GM12878 (cell line): ENCODE measurements at regions not wholly inside any gene's neighbourhood (a gene's known extent, or its start where the extent isn't known, plus 50 kb on each side); places are given as distances from the start of the nearest gene placed in this dataset.

Source experiments
- ATAC-seq: fragments of 200-7000 bp; cut with Tn5 transposase; 3 replicates; pipeline ENCODE4 v1.9.1; 2020; ENCODE audit warnings: mild to moderate bottlenecking, moderate library complexity
- BruUV-seq: library from RNA; stranded (reverse); fragments of 400-500 nt; replicated peaks from 2 replicates; lab custom pipeline; 2021; lab: Mats Ljungman, UMichigan
- CTCF ChIA-PET: fragments of 300-600 bp; sonication (Branson Sonifier 250); formaldehyde crosslinking; extraction: SDS; loops from one replicate; lab custom pipeline; 2021; ENCODE audit warnings: inconsistent platforms; lab: Yijun Ruan, JAX
- POLR2A ChIA-PET: fragments of 350-600 bp; formaldehyde crosslinking; extraction: SDS; loops from one replicate; lab custom pipeline; 2021; ENCODE audit warnings: inconsistent platforms; lab: Charles Lee
- RAD21 ChIA-PET: fragments of 300-600 bp; sonication (Branson Sonifier 250); formaldehyde crosslinking; loops from one replicate; lab custom pipeline; 2023; ENCODE audit warnings: antibody characterized with exemption; ENCODE audit not compliant: unreplicated experiment; lab: Charles Lee
- SMC1A ChIA-PET: fragments of 300-600 bp; sonication (Branson Sonifier 250); formaldehyde crosslinking; loops from one replicate; lab custom pipeline; 2023; ENCODE audit not compliant: unreplicated experiment, uncharacterized antibody; lab: Charles Lee
- DNase-seq: peaks from one replicate; pipeline ENCODE4 v3.0.0-alpha.2; 2011; ENCODE audit warnings: low read depth, low spot score
- FAIRE-seq: peaks from 3 replicates; lab custom pipeline; 2011; peaks lifted over from hg19 to GRCh38; lab: Jason Lieb, UNC
- H2AFZ ChIP-seq: 2 replicates; pipeline ENCODE4 v1.6.0; 2011; ENCODE audit warnings: low read depth, low read length, control low read depth; ENCODE audit not compliant: control insufficient read depth
- H3K27ac ChIP-seq: 2 replicates; pipeline ENCODE4 v1.5.1; 2011; ENCODE audit warnings: control low read depth; ENCODE audit not compliant: control insufficient read depth, insufficient read depth
- H3K27me3 ChIP-seq, 2 experiments: replicated peaks in 1 of 2; 2 replicates each; pipeline versions ENCODE4 v1.6.0 to v1.6.1; 2011; ENCODE audit warnings: low read length in 1 of 2; ENCODE audit not compliant: control insufficient read depth in 2 of 2, insufficient read depth in 2 of 2
- H3K36me3 ChIP-seq, 2 experiments: 2 replicates each; pipeline ENCODE4 v1.5.1; 2011; ENCODE audit warnings: low read length in 1 of 2; ENCODE audit not compliant: control insufficient read depth in 2 of 2, insufficient read depth in 2 of 2
- H3K4me1 ChIP-seq: 2 replicates; pipeline ENCODE4 v1.6.1; 2011; ENCODE audit warnings: mild to moderate bottlenecking, low read length, moderate library complexity, mixed read lengths; ENCODE audit not compliant: control insufficient read depth, insufficient read depth
- H3K4me2 ChIP-seq: 2 replicates; pipeline ENCODE4 v1.6.0; 2011; ENCODE audit warnings: control low read depth; ENCODE audit not compliant: control insufficient read depth, insufficient read depth
- H3K4me3 ChIP-seq: fragments of 200-600 bp; sonication (generic); 2 replicates; pipeline ENCODE4 v1.5.1; 2016
- H3K79me2 ChIP-seq: 2 replicates; pipeline ENCODE4 v1.6.0; 2011; ENCODE audit warnings: low read length; ENCODE audit not compliant: control insufficient read depth, insufficient read depth
- H3K9ac ChIP-seq: 2 replicates; pipeline ENCODE4 v1.8.0; 2011; ENCODE audit warnings: low read length, control low read depth, mixed read lengths; ENCODE audit not compliant: control insufficient read depth, insufficient read depth
- H3K9me3 ChIP-seq: replicated peaks from 3 replicates; pipeline ENCODE4 v1.5.1; 2011; ENCODE audit warnings: mild to moderate bottlenecking, low read length; ENCODE audit not compliant: control insufficient read depth, insufficient read depth
- H4K20me1 ChIP-seq: 2 replicates; pipeline ENCODE4 v1.6.0; 2011; ENCODE audit not compliant: control insufficient read depth, insufficient read depth
- BHLHE40 ChIP-seq, 2 experiments: fragments of 450-650 bp in 1 of 2; IDR thresholded peaks; 2 replicates each; pipeline ENCODE4 v1.6.1; 2011 to 2017; ENCODE audit warnings: low read depth in 2 of 2, borderline replicate concordance in 1 of 2, improper control_type of control experiment in 1 of 2, low read length in 1 of 2, mild to moderate bottlenecking in 1 of 2
- BRCA1 ChIP-seq: IDR thresholded peaks from 2 replicates; pipeline ENCODE4 v1.6.1; 2011; ENCODE audit warnings: low read depth, low read length, improper control_type of control experiment
- CTCF ChIP-seq, 3 experiments: IDR thresholded peaks in 2 of 3; conservative IDR thresholded peaks in 1 of 3; 2 replicates each; pipeline ENCODE4 v1.5.1; 2011; ENCODE audit warnings: low read depth in 3 of 3, low read length in 3 of 3, mild to moderate bottlenecking in 3 of 3, control low read depth in 2 of 3, moderate library complexity in 2 of 3, inconsistent platforms in 1 of 3, mixed read lengths in 1 of 3; ENCODE audit not compliant: control insufficient read depth in 2 of 3, insufficient read depth in 1 of 3; ENCODE audit errors: extremely low read depth in 1 of 3
- EED ChIP-seq: sonication (generic); IDR thresholded peaks from 2 replicates; pipeline ENCODE4 v1.6.1; 2016; ENCODE audit warnings: antibody characterized with exemption, low read depth
- HDAC6 ChIP-seq: fragments of 200-600 bp; sonication (generic); IDR thresholded peaks from one replicate; pipeline ENCODE4 v1.8.0; 2017; ENCODE audit warnings: antibody characterized with exemption; ENCODE audit not compliant: unreplicated experiment
- IRF4 ChIP-seq: IDR thresholded peaks from 2 replicates; pipeline ENCODE4 v1.6.1; 2011; ENCODE audit warnings: low read depth, low read length
- MTA2 ChIP-seq: fragments of 450-650 bp; IDR thresholded peaks from 2 replicates; pipeline ENCODE4 v1.6.1; 2016; ENCODE audit warnings: low read depth, mild to moderate bottlenecking, moderate library complexity
- MTA3 ChIP-seq: IDR thresholded peaks from 2 replicates; pipeline ENCODE4 v1.6.1; 2012; ENCODE audit warnings: low read length, inconsistent platforms, borderline replicate concordance
- MYC ChIP-seq: IDR thresholded peaks from 2 replicates; pipeline ENCODE4 v1.6.1; 2011; ENCODE audit warnings: mild to moderate bottlenecking, low read length, moderate library complexity, inconsistent platforms; ENCODE audit not compliant: insufficient read depth, insufficient replicate concordance, insufficient read length, severe bottlenecking
- SMC3 ChIP-seq: IDR thresholded peaks from 2 replicates; pipeline ENCODE4 v1.6.1; 2011; ENCODE audit warnings: low read length, improper control_type of control experiment, borderline replicate concordance
- SRF ChIP-seq, 2 experiments: IDR thresholded peaks; 2 replicates each; pipeline ENCODE4 v1.6.1; 2011; ENCODE audit warnings: low read depth in 2 of 2, low read length in 2 of 2, mild to moderate bottlenecking in 1 of 2, moderate library complexity in 1 of 2
- STAT3 ChIP-seq: IDR thresholded peaks from 2 replicates; pipeline ENCODE4 v1.6.1; 2011; ENCODE audit warnings: low read depth, low read length, improper control_type of control experiment
- YBX1 ChIP-seq: fragments of 450-650 bp; IDR thresholded peaks from 2 replicates; pipeline ENCODE4 v1.6.1; 2016; ENCODE audit warnings: antibody characterized with exemption
- ZNF274 ChIP-seq: IDR thresholded peaks from one replicate; pipeline ENCODE4 v1.8.0; 2011; ENCODE audit not compliant: insufficient read length, insufficient read depth
- WGBS: methylation state at CpG from one replicate; pipeline ENCODE4 v1.1.6; 2016; ENCODE audit warnings: low lambda C conversion rate; ENCODE audit not compliant: insufficient replicate concordance, insufficient coverage; ENCODE audit errors: missing lambda C conversion rate; 5-methylcytosine and 5-hydroxymethylcytosine counted together
- in situ Hi-C: fragments of 300-500 bp; cut with MboI; formaldehyde crosslinking; loops from 9 replicates; pipeline ENCODE4 v1.14.3; 2018; ENCODE audit warnings: mixed read lengths
- intact Hi-C: fragments of 100-400 bp; cut with micrococcal nuclease; formaldehyde crosslinking; loops from one replicate; pipeline ENCODE4 v1.14.2; 2022; ENCODE audit not compliant: unreplicated experiment
- TF ChIP-seq, protein P1 (sequence below): fragments of 450-650 bp; IDR thresholded peaks from 2 replicates; pipeline ENCODE4 v1.6.1; 2018; ENCODE audit warnings: mild to moderate bottlenecking, low read depth, moderate library complexity; ENCODE audit not compliant: partially characterized antibody

- no peaks in the 10 kb centered on the region for H3K4me1 ChIP-seq
- H3K27ac ChIP-seq: no peak overlapping the region
- ATAC-seq: no peak
- BruUV-seq: no TSS peak
- RAD21 ChIA-PET: no interaction called here
- POLR2A ChIA-PET: no interaction called here
- no peaks in the 10 kb centered on the region for H3K9me3 ChIP-seq
- no peak overlapping the region for H3K4me2 ChIP-seq
- H2AFZ ChIP-seq: no peak overlapping the region
- no peaks in the 10 kb centered on the region for H3K36me3 ChIP-seq
- no peaks in the 10 kb centered on the region for H3K79me2 ChIP-seq
- whole genome bisulfite sequencing: 0% methylated on average over 1 of the region's 1 CpG
- no peaks in the 10 kb centered on the region for H3K27me3 ChIP-seq
- TF ChIP-seq BRCA1: no peak
- no peak for TF ChIP-seq HDAC6
- TF ChIP-seq YBX1: no peak
- no peak for TF ChIP-seq MYC
- TF ChIP-seq IRF4: no peak
- no peak for TF ChIP-seq MTA3
- TF ChIP-seq SRF (IDR thresholded peaks at IDR 0.05; ENCODE audit: low read depth in 2 of 2, low read length in 2 of 2): no peak
- TF ChIP-seq SMC3: no peak
- in situ Hi-C loops: no loop called here
- H4K20me1 ChIP-seq: no peaks in the 10 kb centered on the region
- no peak for FAIRE-seq
- SMC1A ChIA-PET: no interaction called here
- no peak overlapping the region for H3K4me3 ChIP-seq
- intact Hi-C loops: no loop called here
- no peak for DNase-seq
- CTCF ChIA-PET: interaction anchor here (0.6 kb wide), 1 partner anchor 18 kb away, joined by 3 read pairs; no protein-coding TSS in a partner anchor
- no peak overlapping the region for H3K9ac ChIP-seq
These were observed 74.1 kb upstream of the GHR start for GRCh38 chr5:42349163-42349562.

- ATAC-seq (no peak), DNase-seq (no peak), FAIRE-seq (no peak)
- Histone ChIP-seq H4K20me1 (no peaks in the 10 kb centered on the region), H3K36me3 (no peaks in the 10 kb centered on the region), H3K4me1 (no peaks in the 10 kb centered on the region), H3K9ac (no peak overlapping the region), H2AFZ (no peak overlapping the region), H3K79me2 (no peaks in the 10 kb centered on the region), H3K27me3 (no peaks in the 10 kb centered on the region), H3K9me3 (no peaks in the 10 kb centered on the region), H3K4me2 (no peak overlapping the region), H3K4me3 (no peak overlapping the region), H3K27ac (no peak overlapping the region)
- BruUV-seq: no TSS peak
- ChIA-PET CTCF (no interaction called here), RAD21 (no interaction called here), SMC1A (no interaction called here), POLR2A (no interaction called here)
- in situ Hi-C loops (no loop called here), intact Hi-C loops (no loop called here)
- WGBS: 84% methylated on average over 1 of the region's 1 CpG
- TF ChIP-seq EED: no peak
- TF ChIP-seq MTA2: no peak
- no peak for TF ChIP-seq BHLHE40 (IDR thresholded peaks at IDR 0.05; ENCODE audit: borderline replicate concordance in 1 of 2, low read depth in 2 of 2, low read length in 1 of 2)
- TF ChIP-seq STAT3: no peak
- TF ChIP-seq, protein P1, sequence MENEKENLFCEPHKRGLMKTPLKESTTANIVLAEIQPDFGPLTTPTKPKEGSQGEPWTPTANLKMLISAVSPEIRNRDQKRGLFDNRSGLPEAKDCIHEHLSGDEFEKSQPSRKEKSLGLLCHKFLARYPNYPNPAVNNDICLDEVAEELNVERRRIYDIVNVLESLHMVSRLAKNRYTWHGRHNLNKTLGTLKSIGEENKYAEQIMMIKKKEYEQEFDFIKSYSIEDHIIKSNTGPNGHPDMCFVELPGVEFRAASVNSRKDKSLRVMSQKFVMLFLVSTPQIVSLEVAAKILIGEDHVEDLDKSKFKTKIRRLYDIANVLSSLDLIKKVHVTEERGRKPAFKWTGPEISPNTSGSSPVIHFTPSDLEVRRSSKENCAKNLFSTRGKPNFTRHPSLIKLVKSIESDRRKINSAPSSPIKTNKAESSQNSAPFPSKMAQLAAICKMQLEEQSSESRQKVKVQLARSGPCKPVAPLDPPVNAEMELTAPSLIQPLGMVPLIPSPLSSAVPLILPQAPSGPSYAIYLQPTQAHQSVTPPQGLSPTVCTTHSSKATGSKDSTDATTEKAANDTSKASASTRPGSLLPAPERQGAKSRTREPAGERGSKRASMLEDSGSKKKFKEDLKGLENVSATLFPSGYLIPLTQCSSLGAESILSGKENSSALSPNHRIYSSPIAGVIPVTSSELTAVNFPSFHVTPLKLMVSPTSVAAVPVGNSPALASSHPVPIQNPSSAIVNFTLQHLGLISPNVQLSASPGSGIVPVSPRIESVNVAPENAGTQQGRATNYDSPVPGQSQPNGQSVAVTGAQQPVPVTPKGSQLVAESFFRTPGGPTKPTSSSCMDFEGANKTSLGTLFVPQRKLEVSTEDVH: no peak
- no peak for TF ChIP-seq CTCF (IDR thresholded peaks at IDR 0.05 in 2 of 3, conservative IDR thresholded peaks at IDR 0.05 in 1 of 3; ENCODE audit: control insufficient read depth in 2 of 3, extremely low read depth in 1 of 3, insufficient read depth in 1 of 3, low read depth in 3 of 3, low read length in 3 of 3)
- no peak for TF ChIP-seq ZNF274
These were observed 71.3 kb upstream of the GHR start for GRCh38 chr5:42351956-42352355.
